OCI-M1 (cell line): ENCODE measurements at regions not wholly inside any gene's neighbourhood (a gene's known extent, or its start where the extent isn't known, plus 50 kb on each side); places are given as distances from the start of the nearest gene placed in this dataset.

Experiments
- DNase-seq: peaks from one replicate; lab custom pipeline; 2025; lab: John Stamatoyannopoulos, UW

DNA sequence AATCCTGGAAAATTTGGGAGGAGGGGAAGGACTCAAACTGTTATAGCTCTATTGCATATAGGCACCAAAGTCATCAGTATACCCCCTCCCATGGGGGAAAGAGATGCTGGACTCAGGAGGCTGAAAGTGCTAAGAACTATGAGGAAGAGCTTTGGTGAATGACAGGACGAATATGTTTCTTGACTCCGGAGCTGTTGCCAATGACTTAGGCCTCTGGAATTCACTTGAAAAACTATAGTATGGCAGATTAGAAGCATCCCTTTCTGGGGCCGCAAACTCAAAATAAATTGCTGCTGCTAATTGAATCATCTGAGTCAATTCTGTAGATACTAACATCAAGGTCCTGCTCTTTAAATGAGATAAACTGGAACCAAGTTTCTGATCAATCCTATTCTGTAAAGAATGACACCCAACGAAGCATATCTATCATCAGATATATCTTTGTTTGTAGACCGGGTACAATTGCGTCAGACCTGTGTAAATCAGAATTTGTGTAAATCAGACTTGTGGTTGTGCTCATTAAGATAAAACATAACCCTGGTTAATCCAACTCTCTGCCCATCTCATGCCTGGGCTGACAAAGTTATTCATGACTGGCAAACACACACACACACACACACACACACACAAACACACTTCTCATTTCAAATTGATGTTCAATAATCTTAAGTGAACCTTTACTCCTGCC is 1793.8 kb upstream of the PCDH20 start:
- DNase-seq: no peak

DNA sequence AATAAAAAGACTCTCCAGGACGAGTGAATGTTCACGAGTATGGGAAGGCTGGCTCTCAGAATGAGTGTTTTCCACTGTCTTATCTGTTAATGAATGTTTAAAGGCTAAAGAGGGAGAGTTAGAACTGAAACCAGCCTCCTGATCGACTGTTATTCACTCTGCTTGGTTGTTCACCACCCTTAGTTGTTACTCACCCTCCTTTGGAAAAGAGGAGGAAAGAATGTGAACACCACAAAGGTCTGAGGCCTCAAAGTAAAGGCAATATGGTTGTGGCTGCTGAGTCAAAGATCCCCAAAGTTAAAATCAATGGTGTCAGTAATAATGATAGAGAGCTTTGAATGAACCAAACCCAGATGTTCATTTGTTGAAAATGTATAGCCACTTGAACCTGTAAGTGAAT is 1793.2 kb upstream of the PCDH20 start:
- DNase-seq: no peak

DNA sequence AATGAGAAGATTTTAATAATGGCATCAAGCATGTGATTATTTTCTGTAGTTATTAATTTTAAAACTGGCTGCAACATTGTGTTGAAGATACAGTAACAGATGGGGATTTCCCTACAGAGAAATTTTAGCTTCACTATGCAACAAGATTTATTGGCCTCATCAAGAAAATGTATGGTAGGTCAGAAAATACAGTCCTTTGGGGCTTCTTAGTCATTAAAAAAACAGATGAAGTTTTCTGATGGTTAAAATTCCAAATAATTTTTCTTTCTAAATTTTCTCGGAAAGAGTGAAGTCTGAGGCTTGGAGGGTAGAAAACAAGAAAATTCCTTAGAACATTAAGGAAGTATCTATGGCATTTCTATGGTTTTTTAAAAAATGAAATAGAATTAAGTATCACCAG is 1790.8 kb upstream of the PCDH20 start:
- no peak for DNase-seq

DNA sequence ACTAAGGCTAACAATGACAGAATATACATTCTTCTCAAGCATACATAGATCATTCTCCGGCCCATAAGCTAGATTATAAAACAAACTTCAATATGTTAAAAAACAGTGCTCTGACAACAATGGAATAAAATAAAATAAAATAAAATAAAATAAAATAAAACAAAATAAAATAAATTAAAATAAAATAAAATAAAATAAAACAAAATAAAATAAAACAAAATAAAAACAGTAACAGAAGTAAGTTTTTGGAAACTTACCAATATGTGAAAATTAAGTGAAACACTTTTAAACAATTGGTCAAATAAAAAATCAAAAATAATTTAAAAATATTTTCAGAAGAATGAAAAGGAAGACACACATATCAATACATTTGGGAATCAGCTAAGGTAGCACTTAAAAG is 1785.8 kb upstream of the PCDH20 start:
- DNase-seq: no peak

DNA sequence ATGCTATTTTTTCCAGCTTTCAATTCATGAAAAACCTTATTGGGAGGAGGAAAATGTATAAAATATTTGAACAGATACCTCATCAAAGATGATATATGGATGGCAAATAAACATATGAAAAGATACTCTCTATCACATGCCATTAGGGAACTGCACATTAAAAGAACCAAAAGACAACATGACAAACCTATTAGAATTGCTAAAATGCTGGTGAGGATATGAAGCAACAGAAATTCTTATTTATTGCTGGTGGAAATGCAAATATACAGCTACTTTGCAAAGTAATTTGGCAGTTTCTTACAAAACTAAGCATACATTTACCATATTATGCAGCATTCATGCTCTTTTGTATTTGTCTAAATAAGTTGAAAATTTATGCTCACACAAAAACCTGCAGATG is 1783.9 kb upstream of the PCDH20 start:
- no peak for DNase-seq

DNA sequence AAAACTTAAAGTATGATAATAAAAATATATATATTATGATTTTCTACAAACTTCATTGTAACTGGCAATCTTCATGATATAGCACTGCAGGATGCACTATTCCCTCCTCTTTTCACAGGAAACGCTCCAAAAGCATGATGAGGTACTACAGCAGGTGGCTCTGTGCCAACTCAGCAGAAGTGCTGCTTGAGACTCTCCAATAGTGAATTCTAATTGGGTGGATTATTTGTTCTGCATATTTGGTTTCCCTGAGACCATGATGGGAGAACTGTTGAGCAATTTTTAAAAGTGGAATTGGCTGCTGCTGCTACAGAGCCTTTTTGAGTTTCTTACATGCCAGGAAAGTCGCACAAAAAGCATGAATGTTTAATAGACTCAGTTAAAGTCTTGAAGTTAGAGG is 1782.4 kb upstream of the PCDH20 start:
- no peak for DNase-seq

DNA sequence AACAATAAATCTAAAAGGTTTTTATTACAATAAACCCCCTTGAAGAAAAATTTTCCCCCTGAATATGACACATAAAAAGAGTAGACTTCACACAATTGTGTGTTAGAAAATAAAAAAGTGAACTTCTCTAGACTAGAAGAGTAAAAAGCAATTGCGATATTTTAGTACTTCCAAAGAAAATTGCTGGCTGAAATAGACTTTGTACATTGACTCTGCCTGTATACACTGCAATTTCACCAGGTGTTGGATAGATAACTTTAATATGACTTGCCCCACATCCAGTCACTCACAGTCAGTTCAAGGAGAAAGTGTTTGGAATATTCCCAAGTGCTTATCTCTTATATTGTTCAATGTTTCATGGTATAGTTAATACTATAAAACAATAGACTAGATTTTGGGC is 1780.1 kb upstream of the PCDH20 start:
- DNase-seq: no peak

DNA sequence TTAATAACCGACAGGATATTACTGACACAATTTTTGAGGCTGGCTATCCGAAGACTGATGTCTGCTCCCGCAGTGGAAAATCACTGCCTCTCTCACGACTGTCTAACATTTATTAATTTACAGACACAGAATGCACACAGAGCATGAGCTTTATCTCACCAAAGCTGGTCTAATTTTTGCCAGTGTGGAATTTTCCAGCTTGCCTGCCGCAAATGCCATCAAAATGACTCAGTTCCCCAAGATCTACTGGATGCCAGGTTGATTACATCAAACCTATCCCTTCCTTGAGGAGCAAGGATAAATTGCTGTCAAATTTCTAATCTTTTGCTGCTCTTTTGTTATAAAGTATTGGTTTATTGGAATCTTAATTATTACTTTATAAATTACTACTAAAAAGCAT is 1775.1 kb upstream of the PCDH20 start:
- DNase-seq: no peak

DNA sequence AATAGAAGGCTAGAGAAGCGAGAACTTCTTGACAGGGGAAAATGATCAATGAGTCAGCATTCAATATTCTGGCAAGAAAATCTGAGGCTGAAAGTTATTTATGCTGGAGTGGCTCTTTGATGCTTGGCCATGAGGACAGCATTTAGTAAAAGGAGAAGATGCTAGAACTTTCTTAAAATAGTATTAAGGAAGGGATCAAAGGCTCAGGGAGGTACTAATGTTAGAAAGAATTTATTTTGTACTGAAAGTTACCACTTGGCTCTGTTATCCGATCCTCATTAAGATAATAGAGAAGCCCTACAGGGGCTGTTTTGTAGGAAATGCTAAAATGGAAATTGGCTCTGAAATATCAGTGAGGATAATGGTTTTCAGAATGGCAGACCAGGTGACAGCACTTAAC is 1774.6 kb upstream of the PCDH20 start:
- DNase-seq: no peak

DNA sequence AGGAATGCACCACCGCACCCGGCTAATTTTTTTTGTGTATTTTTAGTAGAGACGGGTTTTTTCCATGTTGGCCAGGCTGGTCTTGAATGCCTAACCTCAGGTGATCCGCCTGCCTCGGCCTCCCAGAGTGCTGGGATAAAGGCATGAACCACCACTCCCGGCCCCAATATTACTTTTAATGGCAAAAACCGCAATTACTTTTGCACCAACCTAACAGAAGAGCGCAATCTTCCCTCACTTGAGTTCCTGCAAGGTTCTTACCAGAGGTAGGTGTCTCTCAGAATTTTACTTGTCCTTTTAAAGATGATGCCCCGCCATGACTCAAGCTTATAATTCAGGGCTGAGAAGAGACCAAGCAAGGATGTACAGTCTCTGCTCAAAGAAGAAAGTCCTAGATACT is 1774.1 kb upstream of the PCDH20 start:
- DNase-seq: no peak

DNA sequence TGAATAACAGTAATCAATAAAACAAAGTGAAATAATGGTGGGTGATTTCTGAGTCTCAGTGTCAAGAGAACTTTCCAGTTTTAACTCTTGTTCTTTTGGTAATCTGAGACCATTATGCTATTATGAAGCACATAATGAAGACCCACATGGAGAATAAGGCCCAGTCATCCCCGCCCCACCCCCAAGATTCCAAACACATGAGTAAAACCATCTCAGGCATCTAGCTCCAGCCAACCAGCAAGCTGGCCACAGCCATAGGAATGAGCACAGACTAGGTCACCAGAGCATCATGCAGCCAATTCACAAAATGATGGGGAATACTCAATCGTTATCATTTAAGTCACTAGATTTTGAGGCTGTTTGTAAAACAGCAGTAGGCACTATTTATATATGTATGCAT is 1769.0 kb upstream of the PCDH20 start:
- no peak for DNase-seq

DNA sequence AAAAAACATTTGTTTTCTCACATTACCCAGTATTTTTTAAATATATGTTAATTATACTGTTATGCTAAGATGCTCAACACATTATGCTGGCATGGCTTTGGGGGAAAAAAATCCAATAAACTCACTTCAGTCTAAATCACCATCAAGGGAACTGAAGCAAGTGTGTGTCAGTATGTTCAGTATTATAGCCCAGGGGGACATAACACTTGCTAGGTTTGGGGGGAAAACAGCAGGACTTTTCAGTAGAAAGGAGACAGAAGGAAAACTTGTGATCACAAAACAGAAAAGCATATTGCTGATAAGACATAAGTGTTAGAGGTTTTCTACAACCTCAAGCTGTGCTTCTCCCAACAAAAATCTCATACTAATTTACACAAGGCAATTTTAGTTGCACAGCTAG is 1759.9 kb upstream of the PCDH20 start:
- no peak for DNase-seq

DNA sequence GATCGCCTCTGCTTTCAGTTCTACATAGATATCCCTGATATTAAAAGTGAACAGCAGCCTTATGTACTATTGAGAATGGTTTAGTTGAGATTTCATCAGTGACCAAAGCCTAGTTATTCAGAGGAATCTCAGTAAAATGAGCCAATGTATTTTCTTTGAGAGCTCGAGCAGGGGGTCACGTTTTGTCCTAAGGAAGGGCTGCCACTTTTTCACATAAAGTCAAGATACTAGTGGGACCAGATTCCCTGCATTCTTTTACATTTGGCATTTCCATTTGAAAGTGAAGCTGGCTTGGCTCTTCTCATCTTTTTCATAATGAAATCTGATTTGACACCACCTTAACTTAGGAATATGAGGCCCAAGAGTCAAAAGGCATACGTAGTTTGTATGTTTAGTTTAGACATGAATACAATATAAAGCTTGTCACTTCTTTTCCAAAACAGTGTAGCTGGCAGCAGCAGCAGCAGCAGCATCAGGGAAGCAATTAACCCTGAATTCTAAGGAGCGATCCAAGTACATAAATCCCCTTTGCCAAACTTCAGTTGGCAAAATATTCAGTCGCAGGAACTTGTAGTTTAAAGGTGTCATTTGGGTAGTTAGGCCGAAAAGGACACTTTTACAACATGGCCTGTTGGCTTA is 1752.2 kb upstream of the PCDH20 start:
- DNase-seq: no peak

DNA sequence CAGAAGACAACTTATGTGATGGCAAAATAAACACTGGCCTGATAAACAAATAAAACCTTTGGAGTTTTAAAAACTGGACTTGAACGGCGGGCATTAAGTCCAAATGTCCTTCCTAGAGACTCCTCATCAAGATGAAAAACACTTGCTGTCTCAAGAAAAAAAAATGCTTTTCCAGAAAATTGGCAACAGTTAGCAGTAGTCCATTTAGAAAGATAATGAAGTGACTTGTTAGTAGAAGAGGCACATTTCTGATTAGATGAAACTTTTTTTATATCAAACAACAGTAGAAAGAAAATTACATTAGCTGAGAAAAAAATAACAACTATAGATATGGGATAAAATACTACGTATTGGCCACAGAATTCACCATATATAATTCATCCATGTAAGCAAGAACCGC is 1750.7 kb upstream of the PCDH20 start:
- no peak for DNase-seq

DNA sequence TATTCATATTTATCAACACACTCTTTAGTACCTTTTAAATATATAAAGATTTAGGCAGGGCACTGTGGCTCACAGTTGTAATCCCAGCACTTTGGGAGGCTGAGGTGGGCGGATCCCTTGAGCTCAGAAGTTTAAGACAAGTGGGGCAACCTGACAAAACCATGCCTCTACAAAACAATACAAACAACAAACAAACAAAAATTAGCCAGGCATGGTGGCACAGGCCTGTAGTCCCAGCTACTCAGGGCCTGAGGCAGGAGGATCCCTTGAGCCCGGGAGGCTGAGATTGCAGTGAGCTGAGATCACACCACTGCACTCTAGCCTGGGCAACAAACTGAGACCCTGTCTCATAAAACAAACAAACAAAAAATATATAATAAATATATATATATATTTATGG is 1748.3 kb upstream of the PCDH20 start:
- no peak for DNase-seq

DNA sequence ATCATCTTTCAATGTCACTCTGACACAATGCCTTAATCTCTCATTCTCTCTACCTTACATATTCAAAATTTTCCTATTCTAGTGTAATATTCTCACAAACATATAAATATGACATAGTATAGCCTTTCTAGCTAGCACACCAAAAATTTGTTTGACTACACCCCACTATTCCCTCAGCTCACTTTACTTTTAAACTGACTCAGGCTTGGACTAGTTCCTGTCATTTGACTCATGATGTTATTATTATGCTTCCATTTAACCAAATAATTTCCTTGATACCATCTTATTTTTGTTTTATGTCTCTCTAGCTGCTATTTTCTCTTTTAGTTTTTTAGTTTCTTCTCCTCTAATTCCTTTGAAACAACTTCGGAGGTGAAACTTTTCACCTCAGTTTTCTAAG is 1745.6 kb upstream of the PCDH20 start:
- DNase-seq: no peak

DNA sequence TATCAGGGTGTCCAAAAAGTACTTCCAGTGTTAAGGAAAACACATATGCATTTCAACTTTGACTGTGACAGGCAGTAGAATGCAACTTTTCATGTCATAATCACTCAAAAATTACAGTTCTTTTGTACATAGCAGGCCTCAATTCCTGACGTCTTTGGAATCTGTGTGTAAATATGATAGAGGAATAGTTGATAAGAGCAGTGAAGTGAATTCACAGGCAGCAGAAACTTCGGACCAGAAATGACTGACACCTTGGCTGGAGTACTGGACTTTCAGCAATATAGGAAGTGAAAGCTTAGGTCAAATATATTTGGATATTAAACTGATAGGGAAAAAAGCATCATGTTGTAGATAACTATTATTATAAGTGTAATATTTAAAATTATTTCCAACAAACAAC is 1741.2 kb upstream of the PCDH20 start:
- DNase-seq: no peak

DNA sequence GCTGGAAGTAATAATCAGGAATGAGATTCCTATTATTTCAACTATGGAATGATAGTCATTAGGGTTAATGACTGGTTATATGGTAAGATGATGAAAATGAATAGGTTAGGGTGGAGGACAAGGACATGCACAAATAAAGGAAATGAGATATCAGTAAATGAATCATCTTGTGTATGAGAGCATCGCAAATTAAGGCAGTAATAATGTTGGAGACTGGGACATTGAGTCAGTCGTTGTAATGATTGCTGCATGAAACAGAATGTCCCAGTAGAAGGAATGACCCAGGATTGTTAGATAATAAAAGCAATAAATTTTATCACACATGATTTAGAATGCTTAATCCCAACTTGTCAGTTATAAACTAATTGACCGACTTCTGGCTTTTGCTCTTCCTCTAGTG is 1733.7 kb upstream of the PCDH20 start:
- no peak for DNase-seq

DNA sequence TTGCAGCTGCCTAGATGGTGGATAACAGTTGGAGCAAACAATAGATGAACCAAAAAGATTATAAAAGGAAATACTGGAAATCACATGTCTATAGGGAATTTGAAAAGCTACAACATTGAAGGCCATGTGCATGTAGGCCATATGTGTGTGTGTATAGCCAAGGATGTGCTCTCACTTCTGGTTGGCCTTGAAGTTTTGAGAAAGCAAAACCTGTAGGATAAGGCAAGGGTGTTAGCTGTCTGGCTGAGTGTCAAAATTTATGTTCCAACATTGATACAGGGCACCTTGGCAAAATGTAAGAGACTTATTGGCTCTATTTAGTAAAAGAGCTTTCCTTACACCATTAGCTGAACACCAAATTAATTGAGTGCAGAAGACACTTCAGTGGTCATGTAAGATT is 1723.6 kb upstream of the PCDH20 start:
- DNase-seq: peak; percentile 38

DNA sequence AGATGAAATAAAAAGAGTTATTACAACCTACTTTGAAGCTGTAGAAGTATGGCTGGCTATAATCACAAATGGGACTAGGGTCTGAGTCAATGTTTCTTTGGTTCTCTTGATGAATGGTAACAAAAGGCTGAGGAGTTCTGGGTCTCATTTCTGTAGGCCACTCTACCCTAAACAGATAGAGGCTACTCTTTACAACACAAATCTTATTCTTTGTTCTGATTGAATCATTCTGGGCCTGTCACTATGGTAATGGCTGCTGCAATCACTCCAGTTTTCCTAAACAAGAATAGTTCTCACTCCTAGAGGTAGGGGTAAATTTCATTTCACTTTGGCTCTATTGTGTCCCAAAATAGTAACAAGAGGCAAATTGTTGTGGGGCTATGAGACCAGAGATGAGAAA is 1714.3 kb upstream of the PCDH20 start:
- DNase-seq: no peak

DNA sequence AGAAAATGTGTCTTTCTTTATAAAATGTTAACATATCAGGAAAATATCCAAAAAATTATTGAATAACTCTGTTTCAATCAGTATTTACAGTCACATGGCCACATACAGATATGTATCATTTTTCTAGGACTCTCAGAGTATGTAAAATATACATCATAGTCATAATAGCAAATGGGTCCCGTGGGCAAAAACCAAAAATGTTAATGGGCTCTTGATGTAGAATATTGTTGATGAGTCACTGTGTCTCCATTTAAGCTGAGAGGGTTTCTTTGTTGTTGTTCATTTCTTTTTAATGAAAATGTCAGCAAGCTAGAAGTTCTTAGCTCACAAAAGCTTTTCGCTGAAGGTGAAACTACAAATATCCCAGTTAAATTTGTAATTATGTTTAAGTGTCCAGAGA is 1713.1 kb upstream of the PCDH20 start:
- DNase-seq: no peak

DNA sequence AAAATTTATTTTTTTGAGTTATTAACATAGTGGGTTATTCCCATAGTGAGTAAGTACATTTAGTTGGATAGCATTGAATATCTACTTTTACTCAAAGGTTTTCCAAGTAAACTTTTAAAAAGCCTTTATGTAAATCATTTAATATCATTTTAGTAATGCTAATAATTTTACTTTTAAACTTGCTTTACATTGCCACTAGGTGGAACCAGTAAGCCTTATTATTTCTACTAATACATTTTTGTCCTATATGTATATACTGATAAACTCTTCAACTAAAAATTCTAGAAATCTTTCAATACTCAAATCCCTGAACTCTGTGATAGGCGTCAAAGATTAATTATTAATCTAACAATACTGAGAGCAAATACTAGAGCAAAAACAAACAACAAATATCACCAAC is 1709.2 kb upstream of the PCDH20 start:
- DNase-seq: peak; percentile 36

DNA sequence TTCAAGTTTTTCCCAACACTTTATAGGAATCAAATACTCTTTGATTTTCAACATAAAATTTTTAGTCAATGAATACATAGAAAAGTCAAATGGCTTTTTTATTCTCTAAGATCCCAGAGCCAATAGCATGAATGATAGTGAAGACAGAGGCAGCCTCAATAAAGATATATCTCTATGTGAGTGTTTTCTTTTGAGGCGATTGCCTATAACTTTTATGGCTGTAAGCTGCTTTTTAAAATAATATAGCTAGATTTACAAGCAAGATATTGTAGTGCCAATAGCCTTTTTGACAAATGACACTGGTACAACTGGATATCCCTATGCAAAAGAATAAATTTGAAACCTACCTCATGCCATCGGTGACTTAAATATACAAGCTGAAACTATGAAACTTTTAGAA is 1705.2 kb upstream of the PCDH20 start:
- no peak for DNase-seq

DNA sequence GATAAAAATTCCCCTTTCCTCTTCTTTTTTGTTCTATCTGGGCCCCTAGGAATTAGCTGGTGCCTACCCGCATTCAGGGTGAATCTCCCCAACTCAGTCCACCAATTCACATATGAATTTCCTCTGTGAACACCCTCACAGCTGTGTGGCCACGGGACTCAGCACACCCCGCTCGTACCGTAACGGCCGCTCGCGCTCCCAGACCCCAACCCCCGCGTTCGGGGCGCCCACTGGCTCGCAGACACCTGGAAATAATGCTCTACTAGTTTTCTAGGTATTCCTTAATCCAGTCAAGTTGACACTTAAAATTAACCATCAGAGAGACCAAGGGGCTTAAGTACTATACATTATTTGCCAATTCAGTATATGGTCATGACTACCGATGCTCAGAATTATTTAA is 1702.1 kb upstream of the PCDH20 start:
- no peak for DNase-seq
